IMR-90 (cell line): ENCODE measurements at regions not wholly inside any gene's neighbourhood (a gene's known extent, or its start where the extent isn't known, plus 50 kb on each side); places are given as distances from the start of the nearest gene placed in this dataset.
A peak's percentile ranks its signal among the peaks of the same experiment; 100 is the strongest.

Source experiments
- ATAC-seq: fragments of 200-7000 bp; cut with Tn5 transposase; 2 replicates; pipeline ENCODE4 v1.9.1; 2020; ENCODE audit warnings: low read depth, mild to moderate bottlenecking, moderate library complexity
- BruUV-seq: library from RNA; stranded (reverse); fragments of 400-500 nt; replicated peaks from 2 replicates; lab custom pipeline; 2021; lab: Mats Ljungman, UMichigan
- CTCF ChIA-PET: fragments of 300-600 bp; formaldehyde crosslinking; extraction: SDS; loops from one replicate; lab custom pipeline; 2021; ENCODE audit warnings: antibody characterized with exemption; lab: Yijun Ruan, JAX
- POLR2A ChIA-PET: fragments of 300-600 bp; sonication (Branson Sonifier 250); formaldehyde crosslinking; loops from one replicate; lab custom pipeline; 2022; ENCODE audit warnings: antibody characterized with exemption; ENCODE audit not compliant: unreplicated experiment; lab: Charles Lee
- DNase-seq: peaks from one replicate; pipeline ENCODE4 v3.0.0; 2013
- H2AFZ ChIP-seq: replicated peaks from 2 replicates; pipeline ENCODE3; 2013; ENCODE audit warnings: low read length, mild to moderate bottlenecking; ENCODE audit not compliant: poor library complexity
- H2AK5ac ChIP-seq: 2 replicates; pipeline ENCODE4 v1.6.1; 2013; ENCODE audit warnings: low read depth, low read length, inconsistent platforms
- H2AK9ac ChIP-seq: replicated peaks from 2 replicates; pipeline ENCODE3; 2013; ENCODE audit warnings: mild to moderate bottlenecking, low read depth, low read length, moderate library complexity; ENCODE audit not compliant: poor library complexity
- H2BK120ac ChIP-seq: 2 replicates; pipeline ENCODE4 v1.6.1; 2013; ENCODE audit warnings: low read depth, low read length, inconsistent platforms
- H2BK15ac ChIP-seq: 3 replicates; pipeline ENCODE4 v1.6.1; 2013; ENCODE audit warnings: low read depth, low read length, inconsistent platforms
- H2BK20ac ChIP-seq: 2 replicates; pipeline ENCODE4 v1.6.1; 2013; ENCODE audit warnings: low read depth, mild to moderate bottlenecking, inconsistent platforms, low read length, moderate library complexity
- H2BK5ac ChIP-seq: 2 replicates; pipeline ENCODE4 v1.6.1; 2013; ENCODE audit warnings: mild to moderate bottlenecking, low read depth, low read length, inconsistent platforms; ENCODE audit not compliant: poor library complexity, severe bottlenecking
- H3K14ac ChIP-seq: replicated peaks from 2 replicates; pipeline ENCODE4 v1.6.1; 2013; ENCODE audit warnings: low read depth, low read length, inconsistent platforms
- H3K18ac ChIP-seq: 2 replicates; pipeline ENCODE4 v1.6.1; 2013; ENCODE audit warnings: low read depth, low read length, control low read depth
- H3K23ac ChIP-seq: 2 replicates; pipeline ENCODE4 v1.6.1; 2013; ENCODE audit warnings: low read depth, low read length, inconsistent platforms
- H3K27ac ChIP-seq: 2 replicates; pipeline ENCODE4 v1.5.1; 2013; ENCODE audit warnings: mild to moderate bottlenecking, control low read depth, low read length; ENCODE audit not compliant: insufficient read depth
- H3K27me3 ChIP-seq: 2 replicates; pipeline ENCODE4 v1.6.1; 2013; ENCODE audit warnings: low read length; ENCODE audit not compliant: control insufficient read depth, insufficient read depth
- H3K36me3 ChIP-seq: 2 replicates; pipeline ENCODE4 v1.6.1; 2013; ENCODE audit warnings: low read length, mixed read lengths; ENCODE audit not compliant: control insufficient read depth, insufficient read depth
- H3K4ac ChIP-seq: 2 replicates; pipeline ENCODE4 v1.6.1; 2013; ENCODE audit warnings: low read depth, low read length, inconsistent platforms
- H3K4me1 ChIP-seq: 2 replicates; pipeline ENCODE4 v1.6.1; 2013; ENCODE audit warnings: low read length, mixed read lengths; ENCODE audit not compliant: control insufficient read depth, insufficient read depth
- H3K4me2 ChIP-seq: 2 replicates; pipeline ENCODE4 v1.6.1; 2013; ENCODE audit warnings: low read depth, mild to moderate bottlenecking, control low read depth, low read length, moderate library complexity
- H3K4me3 ChIP-seq: 2 replicates; pipeline ENCODE4 v1.5.1; 2013; ENCODE audit warnings: low read depth, mild to moderate bottlenecking, control low read depth, low read length, moderate library complexity; ENCODE audit not compliant: insufficient read depth
- H3K56ac ChIP-seq: 2 replicates; pipeline ENCODE4 v1.6.1; 2013; ENCODE audit warnings: low read length, inconsistent platforms; ENCODE audit not compliant: insufficient read depth; ENCODE audit errors: extremely low read depth
- H3K79me1 ChIP-seq, 2 experiments: 2 replicates each; pipeline ENCODE4 v1.6.1; 2013; ENCODE audit warnings: low read length in 2 of 2, inconsistent platforms in 1 of 2, low read depth in 1 of 2
- H3K9ac ChIP-seq: 2 replicates; pipeline ENCODE4 v1.6.1; 2013; ENCODE audit warnings: low read depth, low read length, control low read depth
- H3K9me1 ChIP-seq: 2 replicates; pipeline ENCODE4 v1.6.1; 2013; ENCODE audit warnings: low read length, inconsistent platforms; ENCODE audit not compliant: insufficient read depth
- H3K9me3 ChIP-seq: 2 replicates; pipeline ENCODE4 v1.6.1; 2013; ENCODE audit warnings: low read length; ENCODE audit not compliant: control insufficient read depth, insufficient read depth
- H4K20me1 ChIP-seq: 2 replicates; pipeline ENCODE4 v1.6.1; 2013; ENCODE audit warnings: low read length, inconsistent platforms; ENCODE audit not compliant: insufficient read depth
- H4K5ac ChIP-seq: 2 replicates; pipeline ENCODE4 v1.6.1; 2013; ENCODE audit warnings: mild to moderate bottlenecking, low read depth, low read length, control low read depth
- H4K8ac ChIP-seq, 2 experiments: 2 replicates each; pipeline ENCODE4 v1.6.1; 2013; ENCODE audit warnings: low read depth in 2 of 2, low read length in 2 of 2, control low read depth in 1 of 2, inconsistent platforms in 1 of 2
- H4K91ac ChIP-seq: 2 replicates; pipeline ENCODE4 v1.6.1; 2013; ENCODE audit warnings: low read depth, low read length, inconsistent platforms; ENCODE audit not compliant: insufficient read depth
- CEBPB ChIP-seq: IDR thresholded peaks from 2 replicates; pipeline ENCODE4 v1.6.1; 2012; ENCODE audit warnings: low read depth, low read length, improper control_type of control experiment
- CHD1 ChIP-seq: IDR thresholded peaks from 2 replicates; pipeline ENCODE4 v1.6.1; 2012; ENCODE audit warnings: low read depth, low read length, improper control_type of control experiment
- ELK1 ChIP-seq: fragments of 150-350 bp; IDR thresholded peaks from 2 replicates; pipeline ENCODE4 v1.6.1; 2016; ENCODE audit warnings: low read depth, mild to moderate bottlenecking, low read length, moderate library complexity, borderline replicate concordance
- MAFK ChIP-seq: IDR thresholded peaks from 2 replicates; pipeline ENCODE4 v1.6.1; 2012; ENCODE audit warnings: low read depth, low read length, improper control_type of control experiment
- MAZ ChIP-seq: IDR thresholded peaks from 2 replicates; pipeline ENCODE4 v1.6.1; 2012; ENCODE audit warnings: low read depth, mild to moderate bottlenecking, low read length, improper control_type of control experiment, moderate library complexity, borderline replicate concordance
- MXI1 ChIP-seq: IDR thresholded peaks from 2 replicates; pipeline ENCODE4 v1.6.1; 2012; ENCODE audit warnings: low read depth, mild to moderate bottlenecking, low read length, moderate library complexity, borderline replicate concordance
- NFE2L2 ChIP-seq: fragments of 150-350 bp; IDR thresholded peaks from 2 replicates; pipeline ENCODE4 v1.6.1; 2016; ENCODE audit warnings: low read depth, mild to moderate bottlenecking, low read length
- POLR2A ChIP-seq: IDR thresholded peaks from 2 replicates; pipeline ENCODE4 v1.6.1; 2012; ENCODE audit warnings: mild to moderate bottlenecking, low read depth, low read length
- RAD21 ChIP-seq: IDR thresholded peaks from 2 replicates; pipeline ENCODE4 v1.6.1; 2012; ENCODE audit warnings: low read length, improper control_type of control experiment
- RCOR1 ChIP-seq: IDR thresholded peaks from 2 replicates; pipeline ENCODE4 v1.6.1; 2012; ENCODE audit warnings: mild to moderate bottlenecking, low read length, improper control_type of control experiment; ENCODE audit not compliant: insufficient replicate concordance
- WGBS, 2 experiments: methylation state at CpG; one replicate each; pipeline versions ENCODE4 v1.1.5 to v1.1.7; 2013; ENCODE audit warnings: missing lambda C conversion rate in 2 of 2; ENCODE audit not compliant: insufficient read length in 1 of 2; ENCODE audit errors: extremely low coverage in 2 of 2; 5-methylcytosine and 5-hydroxymethylcytosine counted together
- dilution Hi-C: fragments of 300-500 bp; cut with HindIII; formaldehyde crosslinking; loops from one replicate; pipeline ENCODE4 v1.14.3; 2018; ENCODE audit warnings: low sequenced_read_pairs; ENCODE audit not compliant: unreplicated experiment
- in situ Hi-C: fragments of 300-500 bp; cut with MboI; formaldehyde crosslinking; loops from 3 replicates; pipeline ENCODE4 v1.14.3; 2019; ENCODE audit warnings: low sequenced_read_pairs, inconsistent platforms, mixed read lengths
- intact Hi-C: fragments of 100-400 bp; cut with micrococcal nuclease; formaldehyde crosslinking; loops from 2 replicates; pipeline ENCODE4 v1.10.0; 2022

GRCh38 chr6:14472255-14472985, 354.8 kb downstream of the CD83 start:
- Histone ChIP-seq H4K8ac (peak overlapping the region in 1 of 2 experiments; percentile 76; a peak in 2 of 4 replicates), H2AK5ac (peak overlapping the region; percentile 79), H3K14ac (peak overlapping the region; percentile 35), H3K27ac (no peak overlapping the region; the same call in 1 of the 2 replicates), H3K23ac (peak overlapping the region; percentile 10; the same call in 1 of the 2 replicates), H4K20me1 (peaks cover 5% of the 10 kb centered on the region; the same call in 1 of the 2 replicates), H3K27me3 (no peaks in the 10 kb centered on the region), H3K4me2 (no peak overlapping the region), H2BK15ac (peak overlapping the region; percentile 62; the same call in 2 of the 3 replicates), H2BK120ac (peak overlapping the region; percentile 92), H4K91ac (peak overlapping the region; percentile 65), H3K4me1 (peaks cover 14% of the 10 kb centered on the region), H3K36me3 (no peaks in the 10 kb centered on the region), H3K4ac (peak overlapping the region; percentile 75), H3K9me3 (no peaks in the 10 kb centered on the region; the same call in 1 of the 2 replicates), H3K4me3 (no peak overlapping the region), H2BK20ac (peak overlapping the region; percentile 91), H4K5ac (peak overlapping the region; percentile 50), H3K56ac (no peak overlapping the region), H3K18ac (peak overlapping the region; percentile 79), H2AK9ac (peak overlapping the region; percentile 66), H2BK5ac (peak overlapping the region; percentile 18), H3K79me1 (no peaks in the 10 kb centered on the region), H3K9ac (no peak overlapping the region), H2AFZ (peak overlapping the region; percentile 74), H3K9me1 (peaks cover 9% of the 10 kb centered on the region; the same call in 1 of the 2 replicates)
- dilution Hi-C loops (no loop called here), in situ Hi-C loops (no loop called here), intact Hi-C loops (loop anchor here (10.0 kb wide), 1 partner anchor 192 kb away; no protein-coding TSS in a partner anchor)
- ATAC-seq = no peak
- ChIA-PET CTCF (interaction anchor here (0.7 kb wide), 1 partner anchor 55 kb away, joined by 4 read pairs; no protein-coding TSS in a partner anchor), POLR2A (no interaction called here)
- no peak for DNase-seq
- no CpG with 5 or more reads among the region's 3 CpGs for WGBS, 2 experiments
- BruUV-seq = no TSS peak
- TF ChIP-seq MAFK (no peak), ELK1 (no peak), CEBPB (no peak), NFE2L2 (no peak), MXI1 (no peak), CHD1 (no peak), POLR2A (no peak), RAD21 (no peak), MAZ (no peak), RCOR1 (no peak)
